Esophagus muscularis mucosa (tissue), 4 donors: ENCODE measurements at regions not wholly inside any gene's neighbourhood (a gene's known extent, or its start where the extent isn't known, plus 50 kb on each side); places are given as distances from the start of the nearest gene placed in this dataset.
"Not testable (repeated sequence)": the region's sequence is repeated elsewhere in the genome, so short reads cannot be mapped to it uniquely, and the experiment has no call there.

Source experiments
- DNase-seq: peaks from one replicate; pipeline ENCODE4 v3.0.0-alpha.2; 2017; ENCODE audit errors: extremely low spot score
- H3K27ac ChIP-seq, 4 donors: fragments of 200-600 bp; sonication (generic); replicated peaks in 1 of 4; 1 replicate in 3 of 4; 2 replicates in 1 of 4; pipeline ENCODE4 v1.5.1; 2016 to 2019; ENCODE audit warnings: mild to moderate bottlenecking in 1 of 4
- H3K27me3 ChIP-seq, 4 donors: fragments of 200-600 bp; sonication (generic); one replicate each; pipeline versions ENCODE4 v1.5.1 to v1.6.0; 2016 to 2019
- H3K36me3 ChIP-seq, 4 donors: fragments of 200-600 bp; sonication (generic); one replicate each; pipeline ENCODE4 v1.5.1; 2016 to 2019
- H3K4me1 ChIP-seq, 4 donors: fragments of 200-600 bp; sonication (generic); one replicate each; pipeline ENCODE4 v1.5.1; 2016 to 2019
- H3K4me3 ChIP-seq, 4 donors: fragments of 200-600 bp; sonication (generic); 1 replicate in 2 of 4; 2 replicates in 2 of 4; pipeline ENCODE4 v1.5.1; 2016 to 2019; ENCODE audit warnings: mild to moderate bottlenecking in 4 of 4, moderate library complexity in 1 of 4
- H3K9me3 ChIP-seq, 4 donors: fragments of 200-600 bp; sonication (generic); 1 replicate in 3 of 4; 2 replicates in 1 of 4; pipeline ENCODE4 v1.5.1; 2016 to 2019
- EP300 ChIP-seq: sonication (generic); formaldehyde crosslinking; IDR thresholded peaks from one replicate; pipeline ENCODE4 v1.6.1; 2017; ENCODE audit warnings: antibody characterized with exemption
- POLR2A ChIP-seq: fragments of 450-650 bp; IDR thresholded peaks from one replicate; pipeline ENCODE4 v1.6.1; 2017; ENCODE audit warnings: antibody characterized with exemption, moderate library complexity, mild to moderate bottlenecking, low read depth
- WGBS: methylation state at CpG from one replicate; pipeline ENCODE4 v1.1.5; 2018; 5-methylcytosine and 5-hydroxymethylcytosine counted together
- intact Hi-C: fragments of 100-400 bp; cut with DNase I; formaldehyde crosslinking; loops from one replicate; pipeline ENCODE4 v1.15.1; 2023

GRCh38 chr3:81816473-81817250 is 55.2 kb upstream of the GBE1 start:
- 24% methylated on average over 8 of the region's 8 CpGs for WGBS
- Histone ChIP-seq H3K27ac (no peak overlapping the region), H3K4me1 (peaks cover 0 to 6% (median 3%) of the 10 kb centered on the region in 4 donors), H3K4me3 (no peak overlapping the region), H3K9me3 (peaks cover 0 to 5% (median 0%) of the 10 kb centered on the region in 4 donors), H3K27me3 (no peaks in the 10 kb centered on the region), H3K36me3 (no peaks in the 10 kb centered on the region)
- intact Hi-C loops: no loop called here
- TF ChIP-seq POLR2A (no peak), EP300 (no peak)
- DNase-seq: no peak

DNA sequence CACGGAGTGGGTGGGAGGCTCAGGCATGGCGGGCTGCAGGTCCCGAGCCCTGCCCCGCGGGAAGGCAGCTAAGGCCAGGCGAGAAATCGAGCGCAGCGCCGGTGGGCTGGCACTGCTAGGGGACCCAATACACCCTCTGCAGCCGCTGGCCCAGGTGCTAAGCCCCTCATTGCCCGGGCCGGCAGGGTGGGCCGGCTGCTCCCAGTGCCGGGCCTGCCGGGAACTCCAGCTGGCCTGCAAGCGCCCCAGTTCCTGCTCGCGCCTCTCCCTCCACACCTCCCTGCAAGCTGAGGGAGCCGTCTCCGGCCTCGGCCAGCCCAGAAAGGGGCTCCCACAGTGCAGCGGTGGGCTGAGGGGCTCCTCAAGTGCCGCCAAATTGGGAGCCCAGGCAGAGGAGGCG is 50.7 kb upstream of the GBE1 start:
- WGBS: 96% methylated on average over 3 of the region's 25 CpGs
- H3K36me3 ChIP-seq, intact Hi-C loops, H3K4me1 ChIP-seq, H3K9me3 ChIP-seq, H3K27ac ChIP-seq, H3K4me3 ChIP-seq, DNase-seq, H3K27me3 ChIP-seq: not testable (repeated sequence)
